Activated CD8-positive, alpha-beta T cell treated with anti-CD3 and anti-CD28 coated beads for 36 hours (primary cell): ENCODE measurements at regions not wholly inside any gene's neighbourhood (a gene's known extent, or its start where the extent isn't known, plus 50 kb on each side); places are given as distances from the start of the nearest gene placed in this dataset.

Experiments used
- ATAC-seq: fragments of 200-7000 bp; cut with Tn5 transposase; one replicate; pipeline ENCODE4 v1.10.0; 2021; ENCODE audit warnings: mild to moderate bottlenecking, moderate library complexity
- CTCF ChIA-PET: fragments of 350-600 bp; sonication (Branson Sonifier 250); formaldehyde crosslinking; loops from one replicate; lab custom pipeline; 2021; ENCODE audit warnings: antibody characterized with exemption; lab: Charles Lee
- POLR2A ChIA-PET: fragments of 350-600 bp; sonication (Branson Sonifier 250); formaldehyde crosslinking; loops from one replicate; lab custom pipeline; 2021; ENCODE audit warnings: antibody characterized with exemption; lab: Charles Lee
- DNase-seq: peaks from one replicate; pipeline ENCODE4 v3.0.0-alpha.2; 2020
- H3K27ac Mint-ChIP-seq: one replicate; pipeline ENCODE4 v1.8.0; 2021; ENCODE audit warnings: mild to moderate bottlenecking, mixed read lengths
- H3K27me3 Mint-ChIP-seq: one replicate; pipeline ENCODE4 v1.8.0; 2021; ENCODE audit warnings: mixed read lengths
- H3K36me3 Mint-ChIP-seq: one replicate; pipeline ENCODE4 v1.8.0; 2021; ENCODE audit warnings: low read depth, mixed read lengths
- H3K4me1 Mint-ChIP-seq: one replicate; pipeline ENCODE4 v1.8.0; 2021; ENCODE audit warnings: low read depth, mixed read lengths
- H3K4me3 Mint-ChIP-seq: one replicate; pipeline ENCODE4 v1.8.0; 2021; ENCODE audit warnings: mild to moderate bottlenecking, moderate library complexity, mixed read lengths
- H3K9me3 Mint-ChIP-seq: one replicate; pipeline ENCODE4 v1.8.0; 2021; ENCODE audit warnings: mixed read lengths
- CTCF ChIP-seq: fragments of 200-600 bp; IDR thresholded peaks from one replicate; pipeline ENCODE4 v1.8.0; 2022; ENCODE audit warnings: antibody characterized with exemption, mild to moderate bottlenecking
- intact Hi-C: fragments of 100-400 bp; cut with micrococcal nuclease; formaldehyde crosslinking; loops from one replicate; pipeline ENCODE4 v1.10.0; 2022

GRCh38 chr1:188888386-188888785, 1589.3 kb downstream of the BRINP3 start:
- TF ChIP-seq CTCF = no peak
- no peak for DNase-seq
- intact Hi-C loops = no loop called here

GRCh38 chr1:188889166-188889565, 1588.5 kb downstream of the BRINP3 start:
- intact Hi-C loops = no loop called here
- no peak overlapping the region for H3K27ac Mint-ChIP-seq
- H3K27me3 Mint-ChIP-seq = no peaks in the 10 kb centered on the region
- H3K36me3 Mint-ChIP-seq = no peaks in the 10 kb centered on the region
- ChIA-PET POLR2A (no interaction called here), CTCF (no interaction called here)
- DNase-seq (no peak), ATAC-seq (no peak)
- no peaks in the 10 kb centered on the region for H3K4me1 Mint-ChIP-seq
- H3K4me3 Mint-ChIP-seq = no peak overlapping the region
- TF ChIP-seq CTCF = no peak
- H3K9me3 Mint-ChIP-seq = peaks cover 7% of the 10 kb centered on the region

More at GRCh38 chr1:188888386-188888785, 1589.3 kb downstream of the BRINP3 start:
- ChIA-PET POLR2A (no interaction called here), CTCF (no interaction called here)
- H3K27me3 Mint-ChIP-seq = no peaks in the 10 kb centered on the region
- no peak overlapping the region for H3K4me3 Mint-ChIP-seq
- no peaks in the 10 kb centered on the region for H3K36me3 Mint-ChIP-seq
- H3K4me1 Mint-ChIP-seq = no peaks in the 10 kb centered on the region
- H3K27ac Mint-ChIP-seq = no peak overlapping the region
- peaks cover 7% of the 10 kb centered on the region for H3K9me3 Mint-ChIP-seq
- no peak for ATAC-seq

GRCh38 chr1:188891958-188892357, 1585.7 kb downstream of the BRINP3 start:
- no peak for TF ChIP-seq CTCF

GRCh38 chr1:188895611-188896010, 1582.1 kb downstream of the BRINP3 start:
- Mint-ChIP-seq H3K27me3 (no peaks in the 10 kb centered on the region), H3K4me3 (no peak overlapping the region), H3K4me1 (no peaks in the 10 kb centered on the region), H3K27ac (no peak overlapping the region), H3K36me3 (no peaks in the 10 kb centered on the region), H3K9me3 (peaks cover 8% of the 10 kb centered on the region)
- intact Hi-C loops = no loop called here
- no peak for DNase-seq
- ChIA-PET CTCF (no interaction called here), POLR2A (no interaction called here)
- ATAC-seq = no peak
- TF ChIP-seq CTCF = no peak

More at GRCh38 chr1:188891958-188892357, 1585.7 kb downstream of the BRINP3 start:
- H3K4me3 Mint-ChIP-seq = no peak overlapping the region
- H3K27me3 Mint-ChIP-seq = no peaks in the 10 kb centered on the region
- no peaks in the 10 kb centered on the region for H3K36me3 Mint-ChIP-seq
- POLR2A ChIA-PET = no interaction called here
- no peak for ATAC-seq
- intact Hi-C loops = no loop called here
- H3K4me1 Mint-ChIP-seq = no peaks in the 10 kb centered on the region
- no peak for DNase-seq
- H3K27ac Mint-ChIP-seq = no peak overlapping the region
- peaks cover 7% of the 10 kb centered on the region for H3K9me3 Mint-ChIP-seq
- CTCF ChIA-PET = no interaction called here

- ATAC-seq (no peak), DNase-seq (no peak)
- H3K36me3 Mint-ChIP-seq = no peaks in the 10 kb centered on the region
- H3K4me1 Mint-ChIP-seq = no peaks in the 10 kb centered on the region
- H3K4me3 Mint-ChIP-seq = no peak overlapping the region
- no peak for TF ChIP-seq CTCF
- H3K27ac Mint-ChIP-seq = no peak overlapping the region
- ChIA-PET CTCF (no interaction called here), POLR2A (no interaction called here)
- no peaks in the 10 kb centered on the region for H3K27me3 Mint-ChIP-seq
- H3K9me3 Mint-ChIP-seq = peaks cover 8% of the 10 kb centered on the region
- intact Hi-C loops = no loop called here
These were observed 1574.4 kb downstream of the BRINP3 start for GRCh38 chr1:188903241-188903640.
